Midbrain (tissue), 1 donor: ENCODE measurements at regions not wholly inside any gene's neighbourhood (a gene's known extent, or its start where the extent isn't known, plus 50 kb on each side); places are given as distances from the start of the nearest gene placed in this dataset.

Source experiments
- DNase-seq: peaks from one replicate; lab custom pipeline; 2025; lab: John Stamatoyannopoulos, UW

DNA sequence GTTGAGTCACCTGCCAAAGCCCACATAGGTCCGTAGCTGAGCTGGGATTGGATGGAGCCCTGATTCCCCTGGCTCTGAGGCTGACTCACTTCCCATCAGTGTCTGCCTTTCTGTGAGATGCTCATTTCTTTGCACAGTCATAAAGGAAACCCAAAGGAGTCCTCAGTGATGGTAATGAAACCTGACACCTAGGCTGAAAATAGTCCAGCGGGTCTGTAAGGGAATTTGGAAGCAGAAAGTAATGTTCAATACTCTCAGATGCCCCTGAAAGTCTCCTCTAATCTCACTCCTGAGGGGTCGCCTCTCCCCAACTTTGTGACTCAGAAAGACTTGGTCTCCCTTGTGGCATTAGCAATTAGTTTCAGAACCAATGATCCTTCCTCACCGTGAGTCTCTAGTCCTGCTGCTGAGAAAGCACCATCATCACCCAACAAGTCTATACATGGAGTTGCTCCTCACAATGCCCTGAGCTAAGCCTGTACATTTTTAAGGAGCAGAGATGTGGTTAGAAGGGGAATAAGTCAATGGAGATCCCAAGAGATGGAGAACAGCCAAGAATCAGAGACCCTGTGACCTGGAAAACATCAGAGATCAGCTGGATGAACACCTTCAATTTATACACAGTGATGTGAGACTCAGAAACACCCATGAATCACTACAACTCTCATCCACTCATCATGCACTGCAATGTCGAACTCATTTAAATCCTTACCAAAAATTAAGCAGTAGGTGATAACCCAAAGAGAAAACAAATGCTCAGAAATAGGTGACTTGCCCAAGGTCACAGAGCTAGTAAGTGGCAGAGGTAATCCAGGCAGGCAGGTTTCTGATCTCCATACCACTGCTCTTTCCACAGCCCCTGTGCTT, 219.0 kb upstream of the CPEB2 start:
- DNase-seq: no peak

GRCh38 chr4:14787221-14787620, 215.1 kb upstream of the CPEB2 start:
- no peak for DNase-seq

DNA sequence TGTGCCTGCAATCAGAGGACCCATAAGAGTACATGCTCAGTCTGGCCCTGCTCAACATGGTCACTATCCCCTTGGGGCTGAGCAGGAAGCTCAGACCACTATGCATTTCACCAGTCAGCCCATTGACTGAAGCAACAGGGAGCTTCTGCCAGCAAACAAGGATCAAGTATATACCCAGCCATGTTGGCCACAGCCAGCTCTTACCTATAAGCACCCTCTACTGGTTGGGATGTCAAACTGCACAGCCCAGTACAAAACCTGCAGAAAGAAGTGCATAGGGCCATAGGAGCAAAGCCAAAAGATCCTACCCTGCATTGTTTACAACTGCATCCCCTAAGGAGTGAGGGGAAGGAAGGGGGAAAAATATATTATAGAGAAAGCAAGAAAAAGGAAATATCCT, 214.4 kb upstream of the CPEB2 start:
- DNase-seq: no peak

DNA sequence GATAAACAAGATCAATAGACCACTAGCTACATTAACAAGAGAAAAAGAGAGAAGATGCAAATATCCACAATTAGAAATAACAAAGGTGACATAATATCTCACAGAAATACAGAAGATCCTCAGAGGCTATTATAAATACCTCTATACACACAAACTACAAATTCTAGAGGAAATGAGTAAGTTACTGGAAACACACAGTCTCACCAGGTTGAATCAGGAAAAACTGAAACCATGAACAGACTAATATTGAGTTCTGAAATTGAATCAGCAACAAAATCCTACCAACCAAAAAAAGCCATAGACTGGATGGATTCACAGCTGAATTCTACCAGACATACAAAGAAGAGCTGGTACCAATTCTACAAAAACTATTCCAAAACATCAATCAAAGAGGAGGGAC, 211.8 kb upstream of the CPEB2 start:
- no peak for DNase-seq

DNA sequence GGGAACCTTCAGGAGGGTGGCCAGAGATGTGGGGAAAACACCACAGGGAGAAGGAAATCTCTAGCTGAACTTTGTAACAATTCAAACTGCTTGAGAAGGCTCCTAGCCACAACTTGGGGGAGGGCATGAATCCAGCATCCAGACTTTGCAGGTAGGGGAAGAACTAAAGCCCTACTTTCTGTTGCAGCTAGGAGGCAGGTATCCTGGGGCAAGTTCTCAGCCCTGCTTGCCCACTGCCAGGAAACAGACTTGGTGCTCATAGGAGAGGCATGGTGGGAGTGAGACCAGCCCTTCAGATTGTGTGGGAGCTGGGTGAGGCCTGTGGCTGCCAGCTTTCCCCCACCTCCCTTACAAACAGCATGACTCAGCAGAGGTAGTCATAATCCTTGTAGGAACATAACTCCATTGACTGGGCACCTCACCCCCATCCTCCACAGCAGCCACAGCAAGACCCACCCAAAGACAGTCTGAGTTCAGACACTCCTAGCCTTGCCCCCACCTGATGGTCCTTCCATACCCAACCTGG, 209.5 kb upstream of the CPEB2 start:
- DNase-seq: no peak

DNA sequence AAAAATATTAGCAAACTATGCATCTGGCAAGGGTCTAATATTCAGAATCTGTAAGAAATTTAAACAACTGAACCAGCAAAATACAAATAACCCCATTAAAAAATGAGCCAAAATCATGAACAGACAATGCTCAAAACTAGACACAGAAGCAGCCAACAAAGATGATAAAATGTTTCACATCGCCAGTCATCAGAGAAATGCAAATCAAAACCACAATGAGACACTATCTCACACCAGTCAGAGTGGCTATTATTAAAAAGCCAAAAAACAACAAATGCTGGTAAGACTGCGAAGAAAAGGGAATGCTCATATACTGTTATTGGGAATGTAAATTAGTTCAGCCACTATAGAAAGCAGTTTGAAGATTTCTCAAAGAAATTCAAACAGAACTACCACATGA, 201.3 kb upstream of the CPEB2 start:
- DNase-seq: no peak

- DNase-seq: no peak
Measured at GRCh38 chr4:14802596-14802995, 199.7 kb upstream of the CPEB2 start.

DNA sequence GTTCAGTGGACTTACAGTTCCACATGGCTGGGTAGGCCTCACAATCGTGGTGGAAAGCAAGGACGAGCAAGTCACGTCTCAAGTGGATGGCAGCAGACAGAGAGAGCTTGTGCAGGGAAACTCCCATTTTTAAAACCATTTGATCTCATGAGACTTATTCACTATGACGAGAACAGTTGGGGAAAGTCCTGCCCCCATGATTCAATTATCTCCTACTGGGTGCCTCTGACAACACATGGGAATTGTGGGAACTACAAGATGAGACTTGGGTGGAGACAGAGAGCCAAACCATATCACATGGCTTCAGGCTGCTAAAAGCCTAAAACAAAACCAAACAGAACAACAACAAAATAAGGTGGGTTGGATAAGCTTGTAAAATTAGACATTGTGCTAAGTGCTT, 194.4 kb upstream of the CPEB2 start:
- DNase-seq: no peak

DNA sequence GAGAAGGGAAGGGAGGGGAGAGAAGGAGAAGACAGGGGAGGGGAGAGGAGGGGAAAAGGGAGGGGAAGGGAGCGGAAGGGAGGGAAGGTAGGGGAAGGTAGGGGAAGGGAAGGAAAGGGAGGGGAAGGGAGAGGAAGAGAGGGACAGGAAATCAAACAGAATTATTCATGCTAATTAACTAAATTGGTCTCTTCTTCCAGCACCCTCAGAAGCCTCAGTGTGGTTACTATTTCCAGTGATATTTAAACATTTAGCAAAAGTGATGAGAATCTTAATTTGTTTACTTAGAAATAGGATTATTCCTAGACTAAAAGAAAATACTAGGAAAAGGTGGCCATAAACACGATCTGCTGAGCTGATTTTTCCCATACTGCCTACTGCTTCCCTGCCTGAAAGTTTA, 193.1 kb upstream of the CPEB2 start:
- no peak for DNase-seq

DNA sequence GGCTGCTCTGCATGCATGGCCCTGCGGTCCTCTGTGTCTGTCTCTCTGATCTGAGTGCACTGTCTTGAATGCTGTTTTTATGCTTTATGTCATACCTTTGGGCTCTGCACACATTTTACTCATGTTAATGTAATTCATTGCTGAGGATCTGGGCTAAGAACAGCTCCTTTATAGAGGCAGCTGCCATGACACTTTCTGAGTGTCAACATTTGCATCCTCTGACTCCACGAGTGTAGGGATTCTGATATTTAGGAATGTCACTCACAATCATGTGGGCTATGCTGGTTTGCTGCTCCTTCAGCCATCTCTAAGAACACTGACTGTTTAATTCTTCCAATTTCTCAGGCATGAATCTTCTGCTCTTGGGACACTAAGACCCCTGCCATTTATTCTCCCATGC, 192.2 kb upstream of the CPEB2 start:
- no peak for DNase-seq

GRCh38 chr4:14810568-14810967, 191.7 kb upstream of the CPEB2 start:
- DNase-seq: no peak

GRCh38 chr4:14812101-14812500, 190.2 kb upstream of the CPEB2 start:
- no peak for DNase-seq

- no peak for DNase-seq
Measured at GRCh38 chr4:14816623-14817261, 185.5 kb upstream of the CPEB2 start.

DNA sequence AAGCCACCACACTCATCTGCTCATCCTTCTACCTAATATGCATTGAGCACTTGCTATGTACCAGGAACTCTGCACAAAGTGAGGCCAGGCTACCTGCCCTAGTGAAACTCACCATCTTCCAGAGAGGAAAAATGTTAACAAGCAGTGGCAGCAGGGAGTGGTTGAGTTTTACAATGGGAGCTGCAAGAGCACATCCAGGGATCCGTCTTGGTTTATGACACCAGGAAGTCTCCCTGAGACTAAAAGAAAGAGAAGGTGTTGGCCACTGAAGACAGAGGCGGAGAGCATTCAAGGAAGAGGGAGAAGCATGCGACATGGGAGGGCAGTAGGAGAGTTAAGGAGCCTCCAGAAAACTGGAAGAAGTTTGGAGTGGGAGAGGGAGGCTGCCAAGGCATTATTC, 178.1 kb upstream of the CPEB2 start:
- no peak for DNase-seq

- DNase-seq: no peak
Measured at GRCh38 chr4:14827111-14827510, 175.2 kb upstream of the CPEB2 start.

- DNase-seq: no peak
Measured at GRCh38 chr4:14829795-14830194, 172.5 kb upstream of the CPEB2 start.

DNA sequence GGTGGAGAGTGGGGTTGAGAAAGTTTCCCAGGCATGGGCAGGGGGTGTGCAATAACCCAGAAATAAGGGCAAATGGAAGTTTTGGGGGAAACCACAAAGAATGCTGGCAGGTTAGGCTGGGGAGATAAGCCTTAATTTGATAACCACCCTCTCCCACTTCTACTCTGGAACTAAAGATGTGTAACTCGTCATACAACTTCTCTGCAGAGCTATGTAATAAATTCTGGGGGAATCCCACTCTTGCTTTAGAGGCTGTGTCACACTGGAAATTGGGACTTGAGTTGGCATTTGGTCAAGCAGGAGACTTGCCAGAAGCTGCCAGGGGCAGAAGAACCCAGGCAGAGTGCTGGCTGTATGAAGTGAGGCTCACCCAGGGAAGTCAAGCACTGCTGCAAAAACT, 170.9 kb upstream of the CPEB2 start:
- no peak for DNase-seq

DNA sequence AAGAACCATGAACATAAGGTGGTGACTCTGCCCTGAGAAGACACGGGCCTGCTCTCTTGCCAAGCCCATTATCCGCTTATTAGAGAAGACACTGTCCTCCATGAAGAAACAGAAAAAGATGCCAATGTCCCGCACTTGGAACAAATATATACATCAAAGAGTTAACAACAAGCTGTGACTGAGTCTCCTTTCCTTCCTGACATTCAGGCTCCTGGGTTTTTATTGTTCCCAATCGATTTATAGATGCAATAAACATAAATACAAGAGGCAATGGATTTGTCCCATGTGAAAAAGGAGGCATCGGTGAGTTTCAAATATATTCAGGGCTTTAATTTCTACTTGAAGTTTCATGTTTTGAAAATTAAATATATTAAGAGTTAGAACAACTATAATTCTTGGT, 169.2 kb upstream of the CPEB2 start:
- DNase-seq: no peak

DNA sequence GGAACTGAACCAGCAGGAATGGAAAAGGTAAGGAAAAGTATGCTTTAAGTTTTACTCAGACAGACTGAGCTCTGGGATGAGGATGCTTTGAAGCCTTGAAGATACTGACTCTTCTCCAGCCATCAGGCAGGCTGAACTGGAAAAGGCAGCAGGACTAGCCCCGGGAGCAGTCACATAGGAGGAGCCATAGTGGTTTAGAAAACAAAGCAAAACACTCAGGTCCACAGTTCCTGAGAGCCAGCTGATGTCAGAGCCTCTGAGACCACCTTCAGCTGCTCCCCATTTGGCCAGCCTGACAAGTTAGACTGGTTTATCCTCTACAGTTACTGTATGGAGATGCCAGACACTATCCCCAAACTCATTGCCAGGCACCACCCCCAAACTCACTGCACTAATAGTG, 167.9 kb upstream of the CPEB2 start:
- no peak for DNase-seq

DNA sequence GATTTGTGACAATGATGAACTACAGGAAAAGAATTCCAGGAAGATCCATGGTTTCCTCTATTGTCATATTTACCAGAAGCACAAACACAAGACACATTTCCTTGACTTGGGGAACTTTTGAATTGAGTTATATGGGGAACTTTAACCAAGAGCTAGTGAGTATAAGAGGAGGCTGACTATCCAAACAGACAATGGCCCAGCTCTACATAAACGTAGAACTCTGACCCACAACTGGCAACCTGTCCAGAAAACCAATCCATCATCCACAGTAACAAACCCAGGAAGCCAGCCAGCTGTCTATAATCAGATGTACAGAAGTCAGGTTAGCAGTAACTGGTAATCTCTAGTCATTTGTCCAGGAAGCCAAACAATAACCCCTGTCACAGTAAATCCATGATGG, 167.0 kb upstream of the CPEB2 start:
- DNase-seq: no peak

DNA sequence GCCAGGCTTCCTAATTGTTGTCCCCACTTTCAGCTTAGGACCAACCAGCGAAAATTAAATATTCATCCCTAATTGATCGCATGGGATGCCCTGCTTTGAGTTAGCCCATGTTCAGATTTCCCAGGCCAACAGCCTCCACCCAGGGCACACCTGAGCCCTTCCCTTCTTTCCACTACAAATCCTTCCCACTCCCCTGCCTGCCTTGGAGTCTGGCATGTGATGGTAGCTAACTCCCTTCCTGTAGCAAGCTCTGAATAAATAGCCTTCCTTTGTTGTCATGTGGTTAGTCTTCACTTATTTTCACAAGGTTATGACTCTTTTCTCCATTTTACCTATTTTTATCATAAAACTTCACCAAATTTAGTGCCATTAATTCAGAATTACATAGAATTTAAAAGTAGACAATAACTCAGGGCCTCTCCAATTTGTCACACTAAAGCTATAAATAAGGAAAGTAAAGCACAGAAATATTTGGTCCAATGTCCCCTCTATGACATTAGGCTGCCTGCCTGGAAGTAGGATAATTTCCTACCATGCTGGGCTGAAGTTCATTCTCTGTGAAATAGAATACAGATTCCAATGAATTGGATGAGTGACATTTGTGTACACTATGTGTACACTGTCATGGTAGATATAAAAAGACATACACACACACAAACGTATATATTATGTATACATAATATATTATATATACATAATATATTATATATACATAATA, 166.4 kb upstream of the CPEB2 start:
- DNase-seq: no peak

- DNase-seq: no peak
Measured at GRCh38 chr4:14837860-14838259, 164.4 kb upstream of the CPEB2 start.
